ENCODE measurements at regions not wholly inside any gene's neighbourhood (a gene's known extent, or its start where the extent isn't known, plus 50 kb on each side); places are given as distances from the start of the nearest gene placed in this dataset.

DNA sequence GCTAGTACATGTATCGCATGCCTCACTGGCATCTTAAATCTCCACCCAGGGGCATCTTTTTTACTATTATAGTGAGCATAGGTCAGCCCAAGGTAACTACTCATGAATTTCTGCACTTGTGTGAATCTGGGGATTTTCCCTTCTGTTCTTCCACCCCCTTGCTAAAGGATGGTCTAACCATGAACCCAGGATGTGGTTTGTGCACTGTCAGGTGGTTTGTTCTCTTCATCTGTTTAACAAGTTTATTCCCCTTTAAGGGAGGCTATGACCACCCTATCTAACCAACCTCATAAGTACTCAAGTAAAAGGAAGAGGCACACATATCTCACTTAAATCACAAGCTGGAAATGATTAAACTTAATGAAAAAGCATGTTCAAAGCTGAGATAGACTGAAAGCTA lies 243.0 kb downstream of the RPRM start:
- in situ Hi-C loops (cut with MboI; ENCODE audit: low pct_ligation_motif_present in 1 of 4, low pct_unique_long_range_greater_than_20kb in 1 of 4, low sequenced_read_pairs in 3 of 4): no loop called here
- H3K27ac ChIP-seq: no peak overlapping the region
- TF ChIP-seq, protein P1, sequence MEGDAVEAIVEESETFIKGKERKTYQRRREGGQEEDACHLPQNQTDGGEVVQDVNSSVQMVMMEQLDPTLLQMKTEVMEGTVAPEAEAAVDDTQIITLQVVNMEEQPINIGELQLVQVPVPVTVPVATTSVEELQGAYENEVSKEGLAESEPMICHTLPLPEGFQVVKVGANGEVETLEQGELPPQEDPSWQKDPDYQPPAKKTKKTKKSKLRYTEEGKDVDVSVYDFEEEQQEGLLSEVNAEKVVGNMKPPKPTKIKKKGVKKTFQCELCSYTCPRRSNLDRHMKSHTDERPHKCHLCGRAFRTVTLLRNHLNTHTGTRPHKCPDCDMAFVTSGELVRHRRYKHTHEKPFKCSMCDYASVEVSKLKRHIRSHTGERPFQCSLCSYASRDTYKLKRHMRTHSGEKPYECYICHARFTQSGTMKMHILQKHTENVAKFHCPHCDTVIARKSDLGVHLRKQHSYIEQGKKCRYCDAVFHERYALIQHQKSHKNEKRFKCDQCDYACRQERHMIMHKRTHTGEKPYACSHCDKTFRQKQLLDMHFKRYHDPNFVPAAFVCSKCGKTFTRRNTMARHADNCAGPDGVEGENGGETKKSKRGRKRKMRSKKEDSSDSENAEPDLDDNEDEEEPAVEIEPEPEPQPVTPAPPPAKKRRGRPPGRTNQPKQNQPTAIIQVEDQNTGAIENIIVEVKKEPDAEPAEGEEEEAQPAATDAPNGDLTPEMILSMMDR (IDR thresholded peaks at IDR 0.05): no peak
- TF ChIP-seq POLR2AphosphoS5 (IDR thresholded peaks at IDR 0.05): no peak
- no peak for DNase-seq
- H3K4me1 ChIP-seq: no peaks in the 10 kb centered on the region
- H3K27me3 ChIP-seq: no peaks in the 10 kb centered on the region
- no peaks in the 10 kb centered on the region for H3K9me3 ChIP-seq
- 80% methylated on average over 1 of the region's 1 CpG; no CpG with 5 or more reads in 1 of the 2 donors for WGBS, 2 donors (ENCODE audit: low coverage in 1 of 2)
- no peak overlapping the region for H3K4me3 ChIP-seq
- no peaks in the 10 kb centered on the region for H3K36me3 ChIP-seq
- intact Hi-C loops (cut with DNase I; ENCODE audit: low total_unique reads): no loop called here

DNA sequence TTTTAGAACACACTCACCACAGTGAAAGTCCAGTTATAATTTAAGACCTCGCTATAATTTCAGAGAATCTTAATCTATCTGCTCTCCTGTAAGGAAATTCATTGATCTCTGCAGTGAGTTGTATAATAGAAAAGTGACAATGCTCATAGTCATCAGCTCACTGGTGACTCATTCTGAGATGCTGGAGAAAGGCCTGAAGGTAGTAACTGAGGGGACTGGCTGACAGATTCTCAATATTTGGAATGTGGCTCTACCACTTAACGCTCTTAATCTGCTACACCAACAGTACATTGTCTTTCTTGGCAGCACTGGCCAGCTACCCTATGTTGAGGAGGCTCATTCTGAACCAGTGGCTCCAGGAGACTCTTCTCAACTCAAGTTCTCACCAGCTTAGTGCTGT lies 246.1 kb downstream of the RPRM start:
- H3K27me3 ChIP-seq: no peaks in the 10 kb centered on the region
- H3K27ac ChIP-seq: no peak overlapping the region
- TF ChIP-seq EP300 (IDR thresholded peaks at IDR 0.05; ENCODE audit: low read depth) (no peak), POLR2A (IDR thresholded peaks at IDR 0.05) (no peak)
- TF ChIP-seq, protein P1 (IDR thresholded peaks at IDR 0.05): no peak
- H3K4me3 ChIP-seq: no peak overlapping the region
- no peaks in the 10 kb centered on the region for H3K36me3 ChIP-seq
- WGBS, 2 donors (ENCODE audit: low coverage in 1 of 2): 50 to 75% methylated on average over 1 to 2 of the region's 2 CpGs
- intact Hi-C loops (cut with DNase I; ENCODE audit: low total_unique reads): no loop called here
- no peaks in the 10 kb centered on the region for H3K9me3 ChIP-seq
- H3K4me1 ChIP-seq: no peaks in the 10 kb centered on the region
- in situ Hi-C loops (cut with MboI; ENCODE audit: low pct_ligation_motif_present in 1 of 4, low pct_unique_long_range_greater_than_20kb in 1 of 4, low sequenced_read_pairs in 3 of 4): no loop called here
- DNase-seq: no peak

DNA sequence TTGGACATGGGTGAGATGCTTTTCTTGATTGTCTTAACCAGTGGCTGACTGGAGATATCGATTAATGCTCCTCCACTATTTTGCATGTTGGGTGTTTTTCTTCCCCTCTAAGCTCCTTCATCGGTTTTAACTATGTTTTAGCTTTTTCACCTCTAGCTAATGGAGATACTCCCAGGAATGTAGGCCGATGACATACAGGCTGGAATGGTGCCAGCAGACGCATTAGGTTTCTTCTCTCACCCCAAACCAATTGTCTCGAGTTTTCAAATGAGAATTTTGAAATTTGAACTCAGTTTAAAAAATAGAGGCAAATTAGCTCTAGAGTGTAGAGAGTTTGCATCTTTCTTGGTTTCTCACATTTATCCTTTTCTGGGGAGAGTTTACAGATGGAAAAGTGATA lies 247.6 kb downstream of the RPRM start:
- in situ Hi-C loops (cut with MboI; ENCODE audit: low pct_ligation_motif_present in 1 of 4, low pct_unique_long_range_greater_than_20kb in 1 of 4, low sequenced_read_pairs in 3 of 4): no loop called here
- no peaks in the 10 kb centered on the region for H3K9me3 ChIP-seq
- no peaks in the 10 kb centered on the region for H3K4me1 ChIP-seq
- TF ChIP-seq, protein P1 (IDR thresholded peaks at IDR 0.05): no peak
- TF ChIP-seq EP300 (IDR thresholded peaks at IDR 0.05; ENCODE audit: low read depth): no peak
- TF ChIP-seq POLR2A (IDR thresholded peaks at IDR 0.05): no peak
- TF ChIP-seq POLR2AphosphoS5 (IDR thresholded peaks at IDR 0.05): no peak
- H3K27ac ChIP-seq: no peak overlapping the region
- no peaks in the 10 kb centered on the region for H3K36me3 ChIP-seq
- 42 to 58% methylated on average over 4 to 5 of the region's 5 CpGs for WGBS, 2 donors (ENCODE audit: low coverage in 1 of 2)
- H3K27me3 ChIP-seq: no peaks in the 10 kb centered on the region
- intact Hi-C loops (cut with DNase I; ENCODE audit: low total_unique reads): no loop called here
- H3K4me3 ChIP-seq: no peak overlapping the region
- no peak for DNase-seq

DNA sequence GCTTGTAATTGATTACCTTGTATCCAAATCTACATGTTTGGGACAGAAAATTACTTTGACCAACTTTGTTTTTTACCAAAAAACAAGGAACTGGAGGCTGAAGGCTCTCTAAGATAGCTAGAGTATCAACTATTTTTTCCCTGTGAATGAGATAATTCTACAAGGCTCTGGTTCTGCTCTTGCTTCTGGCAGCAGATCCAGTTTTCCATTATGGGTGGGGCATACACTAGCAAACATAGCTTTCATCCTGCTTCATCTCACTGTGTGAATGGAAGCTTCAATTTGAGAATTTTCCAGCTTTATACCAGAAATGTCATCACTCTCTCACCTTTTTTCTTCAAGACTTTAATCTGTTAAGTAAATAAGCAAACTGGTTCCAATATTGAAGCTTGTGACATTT lies 249.7 kb downstream of the RPRM start:
- intact Hi-C loops (cut with DNase I; ENCODE audit: low total_unique reads): no loop called here
- no peak for DNase-seq
- in situ Hi-C loops (cut with MboI; ENCODE audit: low pct_ligation_motif_present in 1 of 4, low pct_unique_long_range_greater_than_20kb in 1 of 4, low sequenced_read_pairs in 3 of 4): no loop called here

More for the DNA sequence above, 249.7 kb downstream of the RPRM start:
- Histone ChIP-seq H3K4me3 (no peak overlapping the region), H3K27ac (no peak overlapping the region), H3K27me3 (no peaks in the 10 kb centered on the region), H3K4me1 (no peaks in the 10 kb centered on the region), H3K9me3 (no peaks in the 10 kb centered on the region), H3K36me3 (no peaks in the 10 kb centered on the region)
- no peak for TF ChIP-seq POLR2AphosphoS5 (IDR thresholded peaks at IDR 0.05)
- TF ChIP-seq, protein P1 (IDR thresholded peaks at IDR 0.05): no peak
- TF ChIP-seq POLR2A (IDR thresholded peaks at IDR 0.05): no peak
- no peak for TF ChIP-seq EP300 (IDR thresholded peaks at IDR 0.05; ENCODE audit: low read depth)
